ENCODE measurements at regions not wholly inside any gene's neighbourhood (a gene's known extent, or its start where the extent isn't known, plus 50 kb on each side); places are given as distances from the start of the nearest gene placed in this dataset.

DNA sequence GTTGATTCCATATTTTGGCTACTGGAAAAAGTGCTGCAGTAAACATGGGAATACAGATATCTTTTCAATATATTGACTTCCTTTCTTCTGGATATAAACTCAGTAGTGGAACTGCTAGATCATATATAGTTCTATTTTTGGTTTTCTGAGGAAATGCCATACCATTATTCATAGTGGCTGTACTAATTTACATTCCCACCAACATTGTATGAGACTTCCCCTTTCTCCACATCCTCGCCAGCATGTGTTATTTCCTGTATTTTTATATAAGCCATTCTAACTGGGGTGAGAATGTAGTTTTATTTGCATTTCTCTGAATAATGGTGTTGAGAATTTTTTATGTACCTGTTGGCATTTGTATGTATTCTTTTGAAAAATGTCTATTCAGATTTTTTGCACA lies 385.2 kb downstream of the NUF2 start:
- ATAC-seq (replicated peaks) (no peak), DNase-seq (no peak)
- H3K4me3 Mint-ChIP-seq = no peak overlapping the region
- H3K27me3 Mint-ChIP-seq = no peaks in the 10 kb centered on the region
- peaks cover 2 to 8% of the 10 kb centered on the region in 2 donors for H3K9me3 Mint-ChIP-seq
- no peaks in the 10 kb centered on the region for H3K36me3 Mint-ChIP-seq (ENCODE audit: insufficient read depth)
- no peaks in the 10 kb centered on the region for H3K4me1 Mint-ChIP-seq (ENCODE audit: low read depth in 2 of 2)
- H3K27ac Mint-ChIP-seq = no peak overlapping the region

DNA sequence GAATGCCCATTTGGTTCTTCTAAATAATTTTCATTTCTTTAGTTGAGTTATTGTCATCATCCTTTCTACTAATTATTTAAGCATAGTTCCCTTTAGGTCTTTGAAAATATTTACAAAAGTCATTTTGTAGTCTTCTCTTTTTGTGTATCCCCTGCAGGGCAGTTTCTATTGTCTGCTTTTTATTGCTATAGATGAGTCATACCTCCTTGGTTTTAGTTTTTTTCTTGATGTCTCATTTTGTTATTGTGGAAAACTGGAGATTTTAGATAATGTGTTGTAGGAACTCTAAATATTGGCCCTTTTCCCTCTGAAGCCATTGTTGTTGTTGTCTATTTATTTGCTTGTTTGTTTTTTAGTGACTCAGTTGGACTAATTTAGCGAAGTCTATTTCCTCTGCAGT lies 387.9 kb downstream of the NUF2 start:
- no peaks in the 10 kb centered on the region for H3K36me3 Mint-ChIP-seq (ENCODE audit: insufficient read depth)
- peaks cover 3 to 8% of the 10 kb centered on the region in 2 donors for H3K9me3 Mint-ChIP-seq
- DNase-seq (no peak), ATAC-seq (replicated peaks) (no peak)
- no peaks in the 10 kb centered on the region for H3K4me1 Mint-ChIP-seq (ENCODE audit: low read depth in 2 of 2)
- H3K27me3 Mint-ChIP-seq = no peaks in the 10 kb centered on the region
- H3K27ac Mint-ChIP-seq = no peak overlapping the region
- H3K4me3 Mint-ChIP-seq = no peak overlapping the region

DNA sequence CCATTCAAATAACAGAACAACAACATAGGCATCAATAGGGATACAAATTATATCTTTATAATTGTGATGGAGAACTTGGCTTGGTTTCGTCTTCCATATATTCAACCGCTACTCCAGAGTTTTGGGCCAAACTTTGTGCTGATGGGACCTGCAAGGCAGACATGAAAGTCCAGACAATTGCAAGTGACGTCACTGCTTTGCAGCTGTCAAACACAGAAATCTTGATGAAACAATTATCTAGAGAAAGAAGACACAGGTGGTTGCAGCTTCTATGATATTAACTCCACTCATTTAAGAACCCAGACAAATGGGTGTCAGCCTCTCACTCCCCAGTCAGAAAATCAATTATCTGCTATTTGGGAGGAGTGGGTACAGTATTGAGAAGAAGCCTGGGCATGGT lies 390.6 kb downstream of the NUF2 start:
- Mint-ChIP-seq H3K4me1 (ENCODE audit: low read depth in 2 of 2) (no peaks in the 10 kb centered on the region), H3K36me3 (ENCODE audit: insufficient read depth) (no peaks in the 10 kb centered on the region), H3K27ac (no peak overlapping the region), H3K4me3 (no peak overlapping the region), H3K27me3 (no peaks in the 10 kb centered on the region), H3K9me3 (peaks cover 3 to 8% of the 10 kb centered on the region in 2 donors)
- DNase-seq (no peak), ATAC-seq (replicated peaks) (no peak)

DNA sequence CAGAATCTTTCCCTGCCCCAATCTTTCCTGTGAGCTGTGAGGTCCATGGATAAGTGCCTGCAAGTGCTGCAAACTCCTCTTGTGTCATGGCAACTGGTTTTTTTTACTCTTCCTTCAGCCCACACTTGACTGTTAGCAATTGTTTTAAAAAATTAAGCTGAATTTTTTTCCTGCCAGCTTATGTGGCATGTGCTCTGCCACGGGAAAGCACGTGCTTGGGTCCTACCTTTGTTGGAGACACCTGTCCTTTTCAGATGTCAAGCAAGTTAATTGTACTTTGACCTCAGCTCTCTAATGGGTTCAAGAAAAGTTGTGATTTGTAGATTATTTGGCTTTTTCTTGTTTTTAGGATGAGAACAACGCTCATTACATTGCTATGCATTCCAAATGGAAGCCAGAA lies 398.5 kb downstream of the NUF2 start:
- Mint-ChIP-seq H3K36me3 (ENCODE audit: insufficient read depth) (no peaks in the 10 kb centered on the region), H3K9me3 (peaks cover 3 to 7% of the 10 kb centered on the region in 2 donors), H3K4me1 (ENCODE audit: low read depth in 2 of 2) (no peaks in the 10 kb centered on the region), H3K4me3 (no peak overlapping the region), H3K27ac (no peak overlapping the region), H3K27me3 (no peaks in the 10 kb centered on the region)
- ATAC-seq (replicated peaks) = no peak
- no peak for DNase-seq

DNA sequence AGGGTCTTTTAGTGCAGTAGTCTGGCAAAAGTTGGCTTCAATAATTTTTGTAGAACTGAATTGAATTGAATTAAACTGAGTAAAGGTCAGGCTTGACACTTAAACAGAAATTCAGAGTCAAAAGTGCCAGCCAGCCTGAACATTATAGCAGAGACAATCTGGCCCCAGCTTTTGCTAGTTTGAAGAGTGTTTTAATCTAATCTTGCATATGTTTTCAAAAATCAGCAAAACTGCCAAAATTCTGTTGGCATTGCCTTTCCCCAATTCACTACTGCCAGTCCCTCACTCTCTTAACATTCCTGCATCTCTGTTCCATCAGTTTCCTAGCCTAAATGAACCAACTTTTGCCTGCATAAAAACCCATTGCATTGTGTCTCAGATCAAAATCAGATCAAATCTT lies 403.8 kb downstream of the NUF2 start:
- DNase-seq (no peak), ATAC-seq (replicated peaks) (no peak)
- Mint-ChIP-seq H3K36me3 (ENCODE audit: insufficient read depth) (no peaks in the 10 kb centered on the region), H3K27me3 (no peaks in the 10 kb centered on the region), H3K4me1 (ENCODE audit: low read depth in 2 of 2) (no peaks in the 10 kb centered on the region), H3K9me3 (peaks cover 7 to 13% of the 10 kb centered on the region in 2 donors), H3K4me3 (no peak overlapping the region), H3K27ac (no peak overlapping the region)

DNA sequence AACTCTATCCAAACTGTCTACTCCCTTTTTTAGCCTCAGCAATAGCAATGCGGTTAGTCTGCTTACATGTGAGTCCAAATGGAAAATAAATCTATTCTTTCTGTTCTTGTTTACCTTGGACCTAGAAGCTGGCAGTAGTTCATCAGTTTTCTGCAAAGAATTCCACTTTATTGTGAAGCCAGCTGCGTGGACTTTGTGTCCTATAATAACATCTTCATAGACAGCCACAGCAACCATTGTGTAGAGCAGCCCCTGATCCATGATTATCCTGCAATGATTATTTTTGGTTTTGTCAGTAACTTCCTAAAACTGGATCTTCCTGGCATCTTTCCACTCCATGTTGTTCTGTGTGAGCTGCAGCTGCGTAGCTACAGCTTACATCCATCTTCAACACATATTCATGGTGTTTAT lies 408.7 kb downstream of the NUF2 start:
- Mint-ChIP-seq H3K4me1 (ENCODE audit: low read depth in 2 of 2) (no peaks in the 10 kb centered on the region), H3K27ac (no peak overlapping the region), H3K27me3 (no peaks in the 10 kb centered on the region), H3K9me3 (peaks cover 7 to 13% of the 10 kb centered on the region in 2 donors), H3K4me3 (no peak overlapping the region), H3K36me3 (ENCODE audit: insufficient read depth) (no peaks in the 10 kb centered on the region)
- ATAC-seq (replicated peaks) (no peak), DNase-seq (no peak)

DNA sequence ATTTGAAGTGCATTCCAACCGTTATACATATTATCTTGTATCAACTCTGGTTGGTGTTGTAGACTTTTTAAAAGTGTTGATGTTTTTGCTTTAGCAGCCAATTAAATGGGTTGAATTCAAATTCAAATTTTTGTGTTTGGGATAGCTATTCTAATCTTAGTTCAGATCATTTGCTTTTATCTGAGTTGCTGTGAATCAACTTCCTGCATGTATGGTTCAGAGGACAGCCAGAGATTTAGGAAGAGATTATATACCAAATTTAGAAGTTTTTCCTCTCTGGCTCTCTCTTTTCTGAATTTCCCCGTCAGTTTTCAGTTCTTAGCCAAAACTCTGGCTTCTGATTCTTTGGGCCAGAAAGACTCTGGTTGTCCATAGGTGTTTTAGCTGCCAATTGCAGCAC lies 415.5 kb downstream of the NUF2 start:
- H3K27ac Mint-ChIP-seq = no peak overlapping the region
- no peak overlapping the region for H3K4me3 Mint-ChIP-seq
- no peaks in the 10 kb centered on the region for H3K36me3 Mint-ChIP-seq (ENCODE audit: insufficient read depth)
- no peak for ATAC-seq (replicated peaks)
- no peak for DNase-seq
- H3K4me1 Mint-ChIP-seq (ENCODE audit: low read depth in 2 of 2) = no peaks in the 10 kb centered on the region
- no peaks in the 10 kb centered on the region for H3K27me3 Mint-ChIP-seq
- H3K9me3 Mint-ChIP-seq = peaks cover 0 to 5% of the 10 kb centered on the region in 2 donors

DNA sequence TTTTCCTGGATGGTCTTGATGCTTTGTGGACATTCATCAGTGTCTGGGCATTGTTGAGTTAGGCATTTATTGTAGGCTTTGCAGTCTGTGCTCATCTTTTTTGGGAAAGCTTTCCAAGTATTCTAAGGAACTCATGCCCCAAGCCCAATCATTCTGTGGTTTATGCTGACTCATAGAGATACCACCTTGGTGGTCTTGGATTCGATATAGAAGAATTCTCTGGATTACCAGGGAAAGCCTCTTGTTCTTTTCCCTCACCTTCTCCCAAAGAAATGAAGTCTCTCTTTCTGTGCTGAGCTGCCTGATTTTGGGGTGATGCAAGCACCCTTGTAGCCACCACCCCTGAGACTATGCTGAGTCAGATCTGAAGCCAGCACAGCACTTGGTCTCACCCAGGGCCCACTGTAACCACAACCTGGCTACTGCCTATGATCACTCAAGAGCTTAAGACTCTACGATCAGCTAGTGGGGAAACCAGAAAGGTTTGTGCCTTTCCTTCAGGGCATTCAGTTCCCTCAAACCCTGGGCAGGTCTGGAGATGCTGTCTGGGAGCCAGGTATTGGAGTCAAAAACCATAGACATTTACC lies 422.6 kb downstream of the NUF2 start:
- no peak overlapping the region for H3K4me3 Mint-ChIP-seq
- DNase-seq (no peak), ATAC-seq (replicated peaks) (no peak)
- H3K27ac Mint-ChIP-seq = no peak overlapping the region
- no peaks in the 10 kb centered on the region for H3K36me3 Mint-ChIP-seq (ENCODE audit: insufficient read depth)
- H3K9me3 Mint-ChIP-seq = peaks cover 8 to 10% of the 10 kb centered on the region in 2 donors
- no peaks in the 10 kb centered on the region for H3K4me1 Mint-ChIP-seq (ENCODE audit: low read depth in 2 of 2)
- no peaks in the 10 kb centered on the region for H3K27me3 Mint-ChIP-seq

DNA sequence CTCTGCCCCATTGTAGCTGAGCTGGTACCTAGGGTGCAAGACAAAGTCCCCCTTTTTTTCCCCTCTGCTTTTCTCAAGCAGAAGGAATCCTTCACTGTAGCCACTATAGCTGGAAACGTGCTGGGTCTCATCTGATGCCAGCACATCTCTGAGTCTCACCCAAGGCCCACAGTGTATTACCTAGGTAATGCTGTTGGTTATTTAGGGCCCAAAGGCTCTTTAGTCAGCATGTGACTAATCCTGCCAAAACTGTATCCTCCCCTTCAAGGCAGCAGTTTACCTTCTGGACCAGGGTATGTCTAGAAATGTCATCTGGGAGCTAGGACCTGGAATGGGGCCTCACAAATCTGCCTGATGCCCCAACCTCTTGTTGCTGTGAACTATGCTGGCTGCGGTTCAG lies 423.4 kb downstream of the NUF2 start:
- H3K36me3 Mint-ChIP-seq (ENCODE audit: insufficient read depth) = no peaks in the 10 kb centered on the region
- no peaks in the 10 kb centered on the region for H3K27me3 Mint-ChIP-seq
- no peaks in the 10 kb centered on the region for H3K4me1 Mint-ChIP-seq (ENCODE audit: low read depth in 2 of 2)
- no peak overlapping the region for H3K4me3 Mint-ChIP-seq
- peaks cover 7 to 10% of the 10 kb centered on the region in 2 donors for H3K9me3 Mint-ChIP-seq
- no peak for DNase-seq
- ATAC-seq (replicated peaks) = no peak
- no peak overlapping the region for H3K27ac Mint-ChIP-seq

DNA sequence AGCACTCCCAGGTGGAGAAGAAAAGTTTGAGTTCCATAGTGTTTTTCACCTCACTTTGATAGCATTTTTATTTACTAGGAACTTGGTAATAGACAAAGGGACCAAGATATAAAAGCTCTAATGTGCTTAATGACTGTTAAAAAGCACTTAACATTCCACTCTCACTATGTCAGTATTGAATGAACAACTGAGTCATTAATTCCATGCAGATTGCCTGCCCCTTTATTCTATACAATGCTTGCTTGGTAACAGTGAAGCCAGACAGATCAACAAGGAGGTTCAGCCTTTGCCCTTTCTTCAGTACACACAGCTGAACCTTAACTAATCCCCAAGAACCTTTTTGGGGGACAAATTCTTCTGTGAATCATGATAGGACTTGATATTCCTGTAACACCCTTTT lies 425.5 kb downstream of the NUF2 start:
- H3K27ac Mint-ChIP-seq = no peak overlapping the region
- no peak for ATAC-seq (replicated peaks)
- no peaks in the 10 kb centered on the region for H3K36me3 Mint-ChIP-seq (ENCODE audit: insufficient read depth)
- no peak overlapping the region for H3K4me3 Mint-ChIP-seq
- no peaks in the 10 kb centered on the region for H3K4me1 Mint-ChIP-seq (ENCODE audit: low read depth in 2 of 2)
- DNase-seq = no peak
- H3K9me3 Mint-ChIP-seq = peaks cover 7 to 10% of the 10 kb centered on the region in 2 donors
- H3K27me3 Mint-ChIP-seq = no peaks in the 10 kb centered on the region

DNA sequence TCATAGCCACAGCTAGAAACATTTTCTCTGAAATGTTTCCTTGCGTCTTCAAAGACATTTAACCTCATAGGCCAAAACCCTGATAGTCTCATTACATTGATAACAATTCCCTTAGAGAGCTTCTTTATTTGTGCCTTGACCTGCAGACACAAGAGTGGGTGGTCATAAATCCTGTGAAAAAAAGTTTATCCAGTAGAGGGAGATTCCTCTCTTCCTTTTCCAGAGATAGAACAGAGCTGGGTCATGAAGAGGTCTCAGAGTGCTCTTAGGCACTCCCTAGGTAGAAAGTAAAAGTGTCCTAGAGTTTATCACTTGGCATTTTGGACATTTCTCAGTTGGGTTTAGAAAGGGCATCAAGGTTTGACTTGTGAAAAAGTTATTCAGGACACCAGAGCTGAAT lies 426.1 kb downstream of the NUF2 start:
- Mint-ChIP-seq H3K27ac (no peak overlapping the region), H3K36me3 (ENCODE audit: insufficient read depth) (no peaks in the 10 kb centered on the region), H3K9me3 (peaks cover 4 to 10% of the 10 kb centered on the region in 2 donors), H3K4me1 (ENCODE audit: low read depth in 2 of 2) (no peaks in the 10 kb centered on the region), H3K27me3 (no peaks in the 10 kb centered on the region), H3K4me3 (no peak overlapping the region)
- ATAC-seq (replicated peaks) (no peak), DNase-seq (no peak)

DNA sequence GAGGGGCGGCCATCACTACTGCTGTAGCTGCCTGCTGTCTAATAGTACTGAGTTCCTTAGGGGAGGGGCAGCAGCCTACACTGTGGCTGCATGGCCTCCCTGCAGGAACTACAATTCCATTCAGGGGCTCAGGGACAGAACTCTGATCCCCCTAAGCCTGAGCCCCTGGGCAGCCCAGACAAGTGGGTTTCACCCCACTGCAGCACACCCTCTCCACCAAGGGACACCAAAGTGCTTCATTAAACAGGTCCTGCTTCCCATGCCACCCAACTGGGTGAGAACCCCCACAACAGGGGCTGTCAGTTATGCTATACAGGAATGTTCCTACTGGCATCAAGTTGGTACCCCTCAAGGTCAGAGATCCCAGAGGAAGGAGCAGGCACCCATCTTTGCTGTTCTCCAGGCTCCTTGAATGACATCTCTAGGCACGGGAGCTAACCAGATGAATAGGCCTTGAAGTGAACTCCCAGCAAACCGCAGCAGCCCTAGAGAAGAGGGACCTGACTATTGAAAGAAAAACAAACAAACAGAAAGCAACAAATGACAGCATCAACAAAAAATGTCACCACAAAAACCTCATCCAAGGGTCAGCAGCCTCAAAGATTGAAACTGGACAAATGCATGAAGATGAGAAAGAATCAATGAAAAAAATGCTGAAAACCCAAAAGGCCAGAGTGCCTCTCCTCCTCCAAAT lies 437.4 kb downstream of the NUF2 start:
- Mint-ChIP-seq H3K4me3 (no peak overlapping the region), H3K9me3 (peaks cover 13 to 42% of the 10 kb centered on the region in 2 donors), H3K36me3 (ENCODE audit: insufficient read depth) (no peaks in the 10 kb centered on the region), H3K4me1 (ENCODE audit: low read depth in 2 of 2) (no peaks in the 10 kb centered on the region), H3K27me3 (no peaks in the 10 kb centered on the region), H3K27ac (no peak overlapping the region)
- ATAC-seq (replicated peaks) (no peak), DNase-seq (no peak)

DNA sequence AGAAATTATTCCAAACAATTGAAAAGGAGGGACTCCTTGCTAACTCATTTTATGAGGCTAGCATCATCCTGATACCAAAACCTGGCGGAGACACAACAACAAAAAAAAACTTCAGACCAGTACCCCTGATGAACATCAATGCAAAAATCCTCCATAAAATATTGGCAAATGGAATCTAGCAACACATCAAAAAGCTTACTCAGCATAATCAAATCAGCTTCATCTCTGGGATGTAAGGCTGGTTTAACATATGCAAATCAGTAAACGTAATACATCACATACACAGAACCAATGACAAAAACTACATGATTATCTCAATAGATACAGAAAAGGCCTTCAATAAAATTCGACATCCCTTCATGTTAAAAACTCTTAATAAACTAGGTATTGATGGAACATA lies 440.1 kb downstream of the NUF2 start:
- ATAC-seq (replicated peaks) (no peak), DNase-seq (no peak)
- no peaks in the 10 kb centered on the region for H3K4me1 Mint-ChIP-seq (ENCODE audit: low read depth in 2 of 2)
- H3K4me3 Mint-ChIP-seq = no peak overlapping the region
- no peak overlapping the region for H3K27ac Mint-ChIP-seq
- H3K9me3 Mint-ChIP-seq = peaks cover 13 to 56% of the 10 kb centered on the region in 2 donors
- H3K27me3 Mint-ChIP-seq = no peaks in the 10 kb centered on the region
- H3K36me3 Mint-ChIP-seq (ENCODE audit: insufficient read depth) = no peaks in the 10 kb centered on the region

DNA sequence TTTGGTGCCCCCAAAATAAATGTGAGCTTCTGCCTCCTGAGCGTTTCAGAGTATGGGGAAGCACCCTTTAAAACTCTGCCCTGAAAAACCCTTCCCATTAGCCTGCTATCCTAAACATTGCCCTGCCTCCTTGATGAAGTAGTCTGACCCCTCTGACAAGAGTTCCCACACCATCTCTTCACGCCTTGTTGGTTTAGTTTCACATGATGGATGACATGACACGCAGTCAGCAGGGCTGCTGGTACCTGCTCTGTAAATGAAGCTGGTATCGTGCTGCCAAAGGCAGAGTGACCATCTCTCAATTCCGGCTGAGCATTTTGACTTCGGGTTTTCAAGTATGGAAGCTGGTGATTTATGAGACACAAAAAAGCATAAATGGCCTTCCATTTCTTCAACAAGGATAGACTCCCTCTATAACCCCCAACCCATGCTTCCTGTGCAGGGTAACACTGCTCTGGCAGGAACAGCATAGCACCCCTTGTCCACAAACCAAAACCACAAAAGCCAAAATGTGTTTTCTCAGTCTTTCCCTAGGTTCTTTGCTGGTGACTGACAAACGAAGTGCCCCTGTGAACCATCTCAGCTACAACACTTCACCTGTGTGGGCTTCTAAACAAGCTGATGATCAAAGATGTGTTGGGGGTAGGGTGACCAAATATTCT lies 444.6 kb downstream of the NUF2 start:
- DNase-seq = no peak
- no peak for ATAC-seq (replicated peaks)
- Mint-ChIP-seq H3K9me3 (peaks cover 4 to 32% of the 10 kb centered on the region in 2 donors), H3K27ac (no peak overlapping the region), H3K27me3 (no peaks in the 10 kb centered on the region), H3K4me3 (no peak overlapping the region), H3K36me3 (ENCODE audit: insufficient read depth) (no peaks in the 10 kb centered on the region), H3K4me1 (ENCODE audit: low read depth in 2 of 2) (no peaks in the 10 kb centered on the region)
